ENCODE measurements at regions not wholly inside any gene's neighbourhood (a gene's known extent, or its start where the extent isn't known, plus 50 kb on each side); places are given as distances from the start of the nearest gene placed in this dataset.

- TF ChIP-seq CTCF (IDR thresholded peaks at IDR 0.05; ENCODE audit: low read length) (no peak), EZH2phosphoT487 (IDR thresholded peaks at IDR 0.05; ENCODE audit: low read length) (no peak)
Measured at GRCh38 chr4:63155561-63155960, 1253.7 kb downstream of the TECRL start.
